DOHH2 (cell line): ENCODE measurements at regions not wholly inside any gene's neighbourhood (a gene's known extent, or its start where the extent isn't known, plus 50 kb on each side); places are given as distances from the start of the nearest gene placed in this dataset.

Source experiments
- EZH2phosphoT487 ChIP-seq: fragments of 200-600 bp; sonication (generic); IDR thresholded peaks from 2 replicates; pipeline ENCODE4 v1.6.1; 2017; ENCODE audit warnings: borderline replicate concordance, mild to moderate bottlenecking, antibody characterized with exemption, low read length, moderate library complexity, mixed read lengths
- TF ChIP-seq, protein P1 (sequence below): fragments of 200-600 bp; sonication (generic); IDR thresholded peaks from one replicate; pipeline ENCODE4 v1.5.1; 2014; ENCODE audit warnings: antibody characterized with exemption, mild to moderate bottlenecking, low read depth, low read length; ENCODE audit not compliant: poor library complexity, severe bottlenecking

GRCh38 chr2:58435246-58435645, 194.1 kb upstream of the FANCL start:
- TF ChIP-seq, protein P1, sequence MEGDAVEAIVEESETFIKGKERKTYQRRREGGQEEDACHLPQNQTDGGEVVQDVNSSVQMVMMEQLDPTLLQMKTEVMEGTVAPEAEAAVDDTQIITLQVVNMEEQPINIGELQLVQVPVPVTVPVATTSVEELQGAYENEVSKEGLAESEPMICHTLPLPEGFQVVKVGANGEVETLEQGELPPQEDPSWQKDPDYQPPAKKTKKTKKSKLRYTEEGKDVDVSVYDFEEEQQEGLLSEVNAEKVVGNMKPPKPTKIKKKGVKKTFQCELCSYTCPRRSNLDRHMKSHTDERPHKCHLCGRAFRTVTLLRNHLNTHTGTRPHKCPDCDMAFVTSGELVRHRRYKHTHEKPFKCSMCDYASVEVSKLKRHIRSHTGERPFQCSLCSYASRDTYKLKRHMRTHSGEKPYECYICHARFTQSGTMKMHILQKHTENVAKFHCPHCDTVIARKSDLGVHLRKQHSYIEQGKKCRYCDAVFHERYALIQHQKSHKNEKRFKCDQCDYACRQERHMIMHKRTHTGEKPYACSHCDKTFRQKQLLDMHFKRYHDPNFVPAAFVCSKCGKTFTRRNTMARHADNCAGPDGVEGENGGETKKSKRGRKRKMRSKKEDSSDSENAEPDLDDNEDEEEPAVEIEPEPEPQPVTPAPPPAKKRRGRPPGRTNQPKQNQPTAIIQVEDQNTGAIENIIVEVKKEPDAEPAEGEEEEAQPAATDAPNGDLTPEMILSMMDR, result no peak
- TF ChIP-seq EZH2phosphoT487, result no peak
